GM18507 (cell line): ENCODE measurements at regions not wholly inside any gene's neighbourhood (a gene's known extent, or its start where the extent isn't known, plus 50 kb on each side); places are given as distances from the start of the nearest gene placed in this dataset.
A peak's percentile ranks its signal among the peaks of the same experiment; 100 is the strongest.

Experiments used
- DNase-seq: peaks from one replicate; pipeline ENCODE4 v3.0.0; 2011; ENCODE audit warnings: low read depth; ENCODE audit not compliant: insufficient read length; ENCODE audit errors: extremely low spot score
- FAIRE-seq: peaks from 2 replicates; lab custom pipeline; 2011; peaks lifted over from hg19 to GRCh38; lab: Jason Lieb, UNC

- no peak for FAIRE-seq
- DNase-seq = no peak
Observed at GRCh38 chr19:34305221-34306083, 51.1 kb downstream of the GARRE1 start.

- FAIRE-seq (no peak), DNase-seq (no peak)
Observed at GRCh38 chr19:34306213-34306661, 51.9 kb downstream of the GARRE1 start.

GRCh38 chr19:34306824-34307223 is 52.5 kb downstream of the GARRE1 start:
- DNase-seq (no peak), FAIRE-seq (no peak)

GRCh38 chr19:34308381-34309367 is 54.3 kb downstream of the GARRE1 start:
- no peak for DNase-seq
- FAIRE-seq = peak; percentile 26

GRCh38 chr19:34309368-34310138 is 55.2 kb downstream of the GARRE1 start:
- FAIRE-seq = no peak
- DNase-seq = no peak

GRCh38 chr19:34310494-34310981 is 54.5 kb upstream of the GPI start:
- FAIRE-seq (peak; percentile 50), DNase-seq (no peak)

- FAIRE-seq (no peak), DNase-seq (no peak)
Observed at GRCh38 chr19:34313188-34313587, 51.8 kb upstream of the GPI start.

- DNase-seq = no peak
- FAIRE-seq = peak; percentile 38
Observed at GRCh38 chr19:34314437-34315313, 50.3 kb upstream of the GPI start.
